Tibial nerve (tissue), 4 donors: ENCODE measurements at regions not wholly inside any gene's neighbourhood (a gene's known extent, or its start where the extent isn't known, plus 50 kb on each side); places are given as distances from the start of the nearest gene placed in this dataset.

Experiments
- EP300 ChIP-seq, 2 donors: sonication (generic); formaldehyde crosslinking; IDR thresholded peaks; one replicate each; pipeline ENCODE4 v1.6.1; 2017; ENCODE audit warnings: antibody characterized with exemption in 2 of 2, mild to moderate bottlenecking in 1 of 2
- POLR2A ChIP-seq, 2 donors: fragments of 450-650 bp; IDR thresholded peaks; one replicate each; pipeline ENCODE4 v1.6.1; 2017; ENCODE audit warnings: antibody characterized with exemption in 2 of 2, mild to moderate bottlenecking in 2 of 2, moderate library complexity in 2 of 2
- TF ChIP-seq, protein P1 (sequence below), 5 experiments: fragments of 200-600 bp in 3 of 5; fragments of 450-650 bp in 2 of 5; sonication (generic) in 3 of 5; IDR thresholded peaks; one replicate each; pipeline ENCODE4 v1.5.1; 2016 to 2019; ENCODE audit warnings: antibody characterized with exemption in 5 of 5, mild to moderate bottlenecking in 3 of 5, moderate library complexity in 2 of 5

DNA sequence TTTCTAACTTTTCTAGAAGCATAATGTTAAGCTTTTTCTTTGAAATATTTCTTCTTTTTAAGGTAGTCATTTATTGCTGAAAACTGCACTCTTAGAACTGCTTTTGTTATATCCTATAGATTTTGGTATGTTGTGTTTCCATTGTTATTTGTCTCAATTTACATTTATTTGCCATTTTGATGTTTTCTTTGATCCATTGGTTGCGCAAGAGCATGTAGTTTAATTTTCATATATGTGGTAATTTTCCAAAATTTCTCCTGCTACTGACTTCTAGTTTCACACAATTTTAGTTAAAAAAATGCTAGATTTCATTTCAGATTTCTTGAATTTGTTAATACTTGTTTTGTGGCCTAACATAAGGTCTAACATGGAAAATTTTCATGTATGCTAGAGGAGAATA lies 1029.3 kb upstream of the TYRP1 start:
- TF ChIP-seq POLR2A (IDR thresholded peaks at IDR 0.05) (no peak), EP300 (IDR thresholded peaks at IDR 0.05) (no peak)
- TF ChIP-seq, protein P1, sequence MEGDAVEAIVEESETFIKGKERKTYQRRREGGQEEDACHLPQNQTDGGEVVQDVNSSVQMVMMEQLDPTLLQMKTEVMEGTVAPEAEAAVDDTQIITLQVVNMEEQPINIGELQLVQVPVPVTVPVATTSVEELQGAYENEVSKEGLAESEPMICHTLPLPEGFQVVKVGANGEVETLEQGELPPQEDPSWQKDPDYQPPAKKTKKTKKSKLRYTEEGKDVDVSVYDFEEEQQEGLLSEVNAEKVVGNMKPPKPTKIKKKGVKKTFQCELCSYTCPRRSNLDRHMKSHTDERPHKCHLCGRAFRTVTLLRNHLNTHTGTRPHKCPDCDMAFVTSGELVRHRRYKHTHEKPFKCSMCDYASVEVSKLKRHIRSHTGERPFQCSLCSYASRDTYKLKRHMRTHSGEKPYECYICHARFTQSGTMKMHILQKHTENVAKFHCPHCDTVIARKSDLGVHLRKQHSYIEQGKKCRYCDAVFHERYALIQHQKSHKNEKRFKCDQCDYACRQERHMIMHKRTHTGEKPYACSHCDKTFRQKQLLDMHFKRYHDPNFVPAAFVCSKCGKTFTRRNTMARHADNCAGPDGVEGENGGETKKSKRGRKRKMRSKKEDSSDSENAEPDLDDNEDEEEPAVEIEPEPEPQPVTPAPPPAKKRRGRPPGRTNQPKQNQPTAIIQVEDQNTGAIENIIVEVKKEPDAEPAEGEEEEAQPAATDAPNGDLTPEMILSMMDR (IDR thresholded peaks at IDR 0.05), result no peak
